Aorta (tissue), 5 donors: ENCODE measurements at regions not wholly inside any gene's neighbourhood (a gene's known extent, or its start where the extent isn't known, plus 50 kb on each side); places are given as distances from the start of the nearest gene placed in this dataset.
"Not testable (repeated sequence)": the region's sequence is repeated elsewhere in the genome, so short reads cannot be mapped to it uniquely, and the experiment has no call there.

Experiments used
- ATAC-seq: fragments of 200-7000 bp; cut with Tn5 transposase; one replicate; pipeline ENCODE4 v1.9.1; 2022; ENCODE audit warnings: moderate library complexity; ENCODE audit not compliant: low FRiP score
- DNase-seq, 2 donors: peaks; one replicate each; pipeline ENCODE4 v3.0.0-alpha.2; 2020
- H3K27ac ChIP-seq, 2 donors: one replicate each; pipeline ENCODE4 v1.5.1; 2013; ENCODE audit warnings: low read length in 2 of 2, mild to moderate bottlenecking in 2 of 2, moderate library complexity in 2 of 2, control low read depth in 1 of 2, inconsistent platforms in 1 of 2, low read depth in 1 of 2
- H3K27me3 ChIP-seq, 2 donors: one replicate each; pipeline ENCODE4 v1.6.1; 2013; ENCODE audit warnings: control low read depth in 1 of 2, low read length in 1 of 2, mild to moderate bottlenecking in 1 of 2, moderate library complexity in 1 of 2; ENCODE audit not compliant: insufficient read depth in 2 of 2, control insufficient read depth in 1 of 2
- H3K36me3 ChIP-seq, 2 donors: one replicate each; pipeline ENCODE4 v1.6.1; 2013; ENCODE audit warnings: control low read depth in 1 of 2, low read length in 1 of 2, mild to moderate bottlenecking in 1 of 2; ENCODE audit not compliant: insufficient read depth in 2 of 2, control insufficient read depth in 1 of 2
- H3K4me1 ChIP-seq, 2 donors: one replicate each; pipeline ENCODE4 v1.6.1; 2013; ENCODE audit warnings: low read length in 2 of 2, control low read depth in 1 of 2, mild to moderate bottlenecking in 1 of 2, moderate library complexity in 1 of 2; ENCODE audit not compliant: insufficient read depth in 2 of 2, control insufficient read depth in 1 of 2
- H3K4me3 ChIP-seq, 2 donors: one replicate each; pipeline ENCODE4 v1.5.1; 2013; ENCODE audit warnings: low read length in 2 of 2, control low read depth in 1 of 2, mild to moderate bottlenecking in 1 of 2
- H3K9me3 ChIP-seq: one replicate; pipeline ENCODE4 v1.6.1; 2013; ENCODE audit warnings: mild to moderate bottlenecking, low read length; ENCODE audit not compliant: control insufficient read depth
- WGBS, 2 donors: extraction: QIAGEN DNeasy Blood & Tissue Kit; methylation state at CpG; one replicate each; pipeline ENCODE4 v1.1.7; 2013; 5-methylcytosine and 5-hydroxymethylcytosine counted together
- intact Hi-C, 2 donors: fragments of 100-400 bp; cut with DNase I; formaldehyde crosslinking; loops; one replicate each; pipeline versions ENCODE4 v1.14.2 to v1.15.0; 2022
- donor health status: healthy with polysubstance abuse.
- donor health status: Bipolar disorder and iron deficiency.
- donor health status: DM: no; HTN: no; CAD: no.
- donor health status: DM: no; HTN: no; CAD: no.
- donor health status: DM: yes; HTN: yes; CAD: no.

DNA sequence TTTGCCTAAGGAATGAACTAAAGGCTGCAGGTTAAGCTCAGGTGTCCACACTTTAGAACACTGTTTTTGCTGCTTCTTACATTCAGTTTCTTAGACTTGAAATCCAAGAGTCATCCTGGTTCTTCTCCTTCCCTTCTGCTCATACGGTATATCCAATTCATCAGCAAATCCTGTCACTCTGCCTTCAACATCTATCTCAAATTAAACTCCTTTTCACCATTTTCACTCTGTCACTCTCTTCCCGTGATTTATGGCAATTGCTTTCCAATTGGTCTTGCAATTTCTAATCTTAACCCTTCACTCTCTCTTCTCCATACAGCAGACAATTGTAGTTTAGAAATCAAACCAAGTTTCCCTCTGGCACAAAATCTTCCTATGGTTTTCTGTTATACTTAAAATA is 182.9 kb downstream of the MRPS30 start:
- ATAC-seq (no peak), DNase-seq (no peak)
- H3K9me3 ChIP-seq: peaks cover 1% of the 10 kb centered on the region
- no peaks in the 10 kb centered on the region for H3K27me3 ChIP-seq
- no peak overlapping the region for H3K4me3 ChIP-seq
- no peaks in the 10 kb centered on the region for H3K36me3 ChIP-seq
- no peak overlapping the region for H3K27ac ChIP-seq
- intact Hi-C loops: no loop called here
- H3K4me1 ChIP-seq: no peaks in the 10 kb centered on the region
- 57 to 68% methylated on average over 2 of the region's 2 CpGs for WGBS, 2 donors

DNA sequence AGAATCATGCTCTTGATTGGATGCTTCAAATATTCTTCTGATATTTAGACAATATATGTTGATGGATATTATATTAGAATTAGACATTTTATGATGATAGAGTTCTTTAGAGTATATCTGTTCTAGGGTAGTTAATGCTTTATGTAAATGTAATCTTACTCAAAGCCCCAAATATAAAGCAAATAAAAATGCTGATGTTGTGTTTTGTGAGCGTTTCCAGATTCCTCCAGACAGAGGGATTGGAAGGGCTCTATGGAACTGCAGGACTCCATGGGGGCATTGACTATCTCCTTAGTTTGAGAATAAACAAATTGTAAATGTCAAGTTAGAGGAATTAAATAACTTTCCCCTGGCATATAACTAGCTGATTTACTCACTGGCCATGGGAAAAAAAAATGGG is 184.5 kb downstream of the MRPS30 start:
- H3K4me1 ChIP-seq: no peaks in the 10 kb centered on the region
- H3K27ac ChIP-seq: no peak overlapping the region
- no peaks in the 10 kb centered on the region for H3K36me3 ChIP-seq
- H3K4me3 ChIP-seq: no peak overlapping the region
- intact Hi-C loops: no loop called here
- H3K27me3 ChIP-seq: no peaks in the 10 kb centered on the region
- 67 to 73% methylated on average over 1 of the region's 1 CpG for WGBS, 2 donors
- DNase-seq: no peak
- ATAC-seq: no peak
- H3K9me3 ChIP-seq: peaks cover 1% of the 10 kb centered on the region

DNA sequence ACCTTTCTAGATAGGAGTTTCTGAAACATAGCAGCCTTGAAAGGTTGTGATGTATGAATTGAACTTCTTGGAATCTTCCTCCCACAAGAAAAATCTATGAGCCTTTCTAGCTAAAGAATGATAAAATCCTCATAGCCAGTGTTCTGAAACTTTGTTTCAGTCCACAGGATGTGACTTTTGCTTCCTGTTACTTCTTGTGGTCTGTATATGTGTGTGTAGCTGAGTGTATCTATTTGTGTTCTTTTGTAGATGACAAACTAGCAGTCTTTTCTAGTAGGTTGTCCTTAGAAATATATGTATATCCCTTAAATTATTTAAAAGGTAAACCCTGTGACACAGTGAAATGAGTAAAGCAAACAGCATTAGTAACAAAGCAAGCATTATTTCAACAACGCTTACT is 188.8 kb downstream of the MRPS30 start:
- Histone ChIP-seq H3K27ac (no peak overlapping the region), H3K4me3 (no peak overlapping the region), H3K27me3 (no peaks in the 10 kb centered on the region), H3K9me3 (peaks cover 3% of the 10 kb centered on the region), H3K4me1 (no peaks in the 10 kb centered on the region), H3K36me3 (no peaks in the 10 kb centered on the region)
- no peak for ATAC-seq
- 82 to 87% methylated on average over 1 of the region's 1 CpG for WGBS, 2 donors
- intact Hi-C loops: no loop called here
- DNase-seq: no peak

DNA sequence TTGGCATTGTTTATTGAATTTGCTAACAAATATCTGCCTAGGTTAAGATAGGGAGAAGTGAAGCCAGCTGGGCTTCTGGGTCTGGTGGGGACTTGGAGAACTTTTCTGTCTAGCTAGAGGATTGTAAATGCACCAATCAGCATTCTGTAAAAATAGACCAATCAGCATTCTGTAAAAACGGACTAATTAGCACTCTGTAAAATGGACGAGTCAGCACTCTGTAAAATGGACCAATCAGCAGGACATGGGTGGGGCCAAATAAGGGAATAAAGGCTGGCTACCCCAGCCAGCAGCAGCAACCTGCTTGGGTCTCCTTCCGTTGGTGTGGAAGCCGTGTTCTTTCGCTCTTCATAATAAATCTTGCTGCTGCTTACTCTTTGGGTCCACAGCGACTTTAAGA is 198.4 kb downstream of the MRPS30 start:
- ATAC-seq: not testable (repeated sequence)

DNA sequence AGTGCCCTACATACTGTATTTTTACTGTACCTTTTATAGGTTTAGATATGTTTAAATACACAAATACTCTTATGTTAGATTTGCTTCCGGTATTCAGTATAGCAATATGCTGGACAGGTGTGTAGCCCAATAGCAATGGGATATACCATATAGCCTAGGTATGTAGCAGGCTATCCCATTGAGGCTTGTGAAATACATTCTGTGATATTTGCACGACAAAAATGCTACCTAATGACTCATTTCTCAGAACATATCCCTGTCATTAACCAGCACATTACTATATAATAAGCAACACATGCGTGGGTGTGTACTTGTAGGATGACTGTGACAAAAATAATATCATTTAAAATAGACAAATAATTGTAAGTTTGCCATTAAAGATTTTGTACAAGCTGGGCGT is 208.8 kb downstream of the MRPS30 start:
- H3K4me3 ChIP-seq: no peak overlapping the region
- intact Hi-C loops: no loop called here
- 76 to 81% methylated on average over 4 of the region's 4 CpGs for WGBS, 2 donors
- H3K36me3 ChIP-seq: no peaks in the 10 kb centered on the region
- DNase-seq (no peak), ATAC-seq (no peak)
- no peak overlapping the region for H3K27ac ChIP-seq
- H3K9me3 ChIP-seq: peaks cover 1% of the 10 kb centered on the region
- no peaks in the 10 kb centered on the region for H3K4me1 ChIP-seq
- no peaks in the 10 kb centered on the region for H3K27me3 ChIP-seq

More for the DNA sequence above, 198.4 kb downstream of the MRPS30 start:
- intact Hi-C loops, H3K27ac ChIP-seq, DNase-seq, H3K27me3 ChIP-seq, H3K4me1 ChIP-seq, H3K4me3 ChIP-seq, H3K36me3 ChIP-seq, H3K9me3 ChIP-seq: not testable (repeated sequence)
- WGBS, 2 donors: 78 to 82% methylated on average over 6 of the region's 6 CpGs

DNA sequence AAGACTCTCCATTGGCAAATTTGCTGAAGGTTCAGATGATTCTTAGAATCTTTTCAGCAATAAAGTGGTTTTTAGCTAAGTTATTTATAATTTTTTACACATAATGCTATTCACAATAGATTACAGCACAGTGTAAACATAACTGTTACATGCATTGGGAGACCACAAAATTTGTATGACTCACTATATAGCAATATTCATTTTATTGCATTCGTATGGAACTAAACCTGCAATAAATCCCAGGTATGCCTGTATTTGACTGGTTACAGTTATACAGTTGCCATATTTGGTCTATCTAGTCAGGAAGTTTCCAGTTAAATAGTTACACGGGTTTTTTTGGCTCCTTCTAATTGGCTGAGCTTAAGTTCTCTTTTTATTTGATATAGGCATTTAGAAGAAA is 220.8 kb downstream of the MRPS30 start:
- no peaks in the 10 kb centered on the region for H3K4me1 ChIP-seq
- WGBS, 2 donors: 17 to 47% methylated on average over 2 of the region's 2 CpGs
- intact Hi-C loops: no loop called here
- no peak overlapping the region for H3K27ac ChIP-seq
- no peaks in the 10 kb centered on the region for H3K27me3 ChIP-seq
- DNase-seq (no peak), ATAC-seq (no peak)
- no peak overlapping the region for H3K4me3 ChIP-seq
- no peaks in the 10 kb centered on the region for H3K9me3 ChIP-seq
- H3K36me3 ChIP-seq: no peaks in the 10 kb centered on the region

DNA sequence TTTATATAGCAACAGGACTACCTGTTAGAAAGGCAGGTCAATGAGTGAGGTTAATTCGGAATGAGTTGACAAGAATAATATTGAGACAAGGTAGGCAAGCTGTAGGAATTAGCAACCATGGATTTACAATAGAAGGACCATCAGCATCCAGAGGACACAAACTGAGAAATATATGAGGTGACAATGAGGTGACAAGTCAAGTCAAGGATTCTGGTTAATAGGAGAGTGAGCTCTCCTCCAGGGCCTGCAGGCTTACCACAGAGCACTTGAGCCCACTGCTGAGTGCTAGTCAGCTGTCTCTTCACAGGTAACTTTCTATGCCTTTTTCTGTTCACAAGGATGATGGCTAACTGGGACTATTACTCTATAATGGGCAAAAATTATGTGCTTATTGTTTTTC is 227.2 kb downstream of the MRPS30 start:
- H3K9me3 ChIP-seq: no peaks in the 10 kb centered on the region
- H3K27me3 ChIP-seq: no peaks in the 10 kb centered on the region
- DNase-seq: no peak
- no peaks in the 10 kb centered on the region for H3K4me1 ChIP-seq
- no peak overlapping the region for H3K27ac ChIP-seq
- intact Hi-C loops: no loop called here
- H3K36me3 ChIP-seq: no peaks in the 10 kb centered on the region
- WGBS, 2 donors: 64 to 75% methylated on average over 1 of the region's 1 CpG
- no peak overlapping the region for H3K4me3 ChIP-seq
- no peak for ATAC-seq

DNA sequence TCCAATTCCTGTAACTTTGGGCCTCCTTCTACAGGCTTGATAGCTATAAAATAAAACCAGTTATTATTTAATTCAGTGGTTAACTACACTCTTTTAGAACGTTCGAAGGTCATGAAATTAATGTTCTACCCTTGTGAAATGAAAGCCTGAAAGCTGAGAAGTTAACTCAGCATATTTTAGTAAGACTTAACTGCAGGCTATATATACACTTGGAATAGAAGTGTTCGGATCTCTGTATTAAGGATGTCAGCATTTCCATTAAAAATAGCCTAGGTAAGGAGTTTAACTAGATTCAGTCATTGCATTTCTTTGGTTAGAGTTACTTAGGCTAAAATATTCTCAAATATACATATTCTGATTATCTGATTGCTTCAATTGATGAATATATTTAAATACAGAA is 229.2 kb downstream of the MRPS30 start:
- ATAC-seq (no peak), DNase-seq (no peak)
- Histone ChIP-seq H3K36me3 (no peaks in the 10 kb centered on the region), H3K4me1 (no peaks in the 10 kb centered on the region), H3K9me3 (no peaks in the 10 kb centered on the region), H3K27ac (no peak overlapping the region), H3K27me3 (no peaks in the 10 kb centered on the region), H3K4me3 (no peak overlapping the region)
- intact Hi-C loops: no loop called here
- 49 to 58% methylated on average over 3 of the region's 3 CpGs for WGBS, 2 donors

DNA sequence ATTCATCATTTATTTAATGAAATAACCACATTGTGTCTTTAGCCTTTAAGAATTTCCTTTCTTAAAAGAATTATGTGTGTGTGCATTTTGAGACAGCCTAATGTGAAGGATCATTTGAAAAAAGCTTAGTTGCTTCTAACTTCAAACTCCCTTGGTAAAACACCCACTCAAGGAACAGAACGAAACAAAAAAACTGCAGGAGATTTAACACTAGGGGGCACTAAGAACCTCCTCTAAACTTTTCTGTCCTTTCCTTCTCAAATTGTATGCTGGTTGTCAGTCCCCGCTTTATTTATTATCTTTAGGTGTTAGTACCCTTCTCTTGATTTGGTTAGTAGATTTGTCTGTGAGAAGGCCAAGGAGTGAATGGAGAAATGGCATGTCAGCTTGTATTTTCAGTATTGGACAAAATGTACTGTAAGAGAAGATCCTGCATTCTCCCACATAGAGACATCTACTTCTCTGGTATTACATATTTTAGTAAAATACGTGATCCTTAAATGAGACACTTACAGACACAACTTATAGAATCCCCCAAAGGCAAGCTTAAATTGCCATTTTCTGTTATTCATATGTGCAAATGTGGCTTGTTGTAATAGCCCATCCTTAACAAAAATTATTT is 229.7 kb downstream of the MRPS30 start:
- Histone ChIP-seq H3K27me3 (no peaks in the 10 kb centered on the region), H3K9me3 (no peaks in the 10 kb centered on the region), H3K4me3 (no peak overlapping the region), H3K4me1 (no peaks in the 10 kb centered on the region), H3K36me3 (no peaks in the 10 kb centered on the region), H3K27ac (no peak overlapping the region)
- no peak for DNase-seq
- intact Hi-C loops: no loop called here
- no peak for ATAC-seq
- 17 to 21% methylated on average over 3 of the region's 3 CpGs for WGBS, 2 donors
